HepG2 (cell line): ENCODE measurements at regions not wholly inside any gene's neighbourhood (a gene's known extent, or its start where the extent isn't known, plus 50 kb on each side); places are given as distances from the start of the nearest gene placed in this dataset.
A peak's percentile ranks its signal among the peaks of the same experiment; 100 is the strongest.

ENCODE experiments used
- ATAC-seq: fragments of 200-7000 bp; cut with Tn5 transposase; 3 replicates; pipeline ENCODE4 v1.9.1; 2020; ENCODE audit warnings: mild to moderate bottlenecking, moderate library complexity
- BruUV-seq: library from RNA; stranded (reverse); fragments of 400-500 nt; replicated peaks from 2 replicates; lab custom pipeline; 2021; lab: Mats Ljungman, UMichigan
- CTCF ChIA-PET: fragments of 300-600 bp; formaldehyde crosslinking; extraction: SDS; loops from one replicate; lab custom pipeline; 2021; ENCODE audit warnings: low total read pairs, inconsistent platforms, low intra/inter-chr PET ratio; lab: Yijun Ruan, JAX
- POLR2A ChIA-PET: fragments of 350-600 bp; sonication (Branson Sonifier 250); formaldehyde crosslinking; loops from one replicate; lab custom pipeline; 2020; ENCODE audit warnings: antibody characterized with exemption, inconsistent platforms; lab: Yijun Ruan, JAX
- DNase-seq: peaks from one replicate; pipeline ENCODE4 v3.0.0-alpha.2; 2015; ENCODE audit warnings: low spot score
- FAIRE-seq: peaks from 3 replicates; lab custom pipeline; 2011; peaks lifted over from hg19 to GRCh38; lab: Jason Lieb, UNC
- H2AFZ ChIP-seq: one replicate; pipeline ENCODE4 v1.6.1; 2011; ENCODE audit warnings: low read length, inconsistent platforms
- H3K27ac ChIP-seq: fragments of 300-600 bp; 3 replicates; pipeline ENCODE4 v1.8.0; 2011; ENCODE audit warnings: mixed run types, mild to moderate bottlenecking, mixed read lengths, low read length, inconsistent platforms; ENCODE audit not compliant: insufficient read depth; ENCODE audit errors: extremely low read length
- H3K27me3 ChIP-seq, 2 experiments: fragments of 200-600 bp in 1 of 2; 2 replicates in 1 of 2; 3 replicates in 1 of 2; pipeline versions ENCODE4 v1.6.0 to v1.8.0; 2011; ENCODE audit warnings: low read length in 2 of 2, mild to moderate bottlenecking in 2 of 2, moderate library complexity in 2 of 2, inconsistent platforms in 1 of 2; ENCODE audit not compliant: insufficient read depth in 2 of 2, control insufficient read depth in 1 of 2
- H3K36me3 ChIP-seq, 2 experiments: fragments of 200-600 bp in 1 of 2; replicated peaks in 1 of 2; 2 replicates in 1 of 2; 3 replicates in 1 of 2; pipeline versions ENCODE4 v1.5.1 to v1.8.0; 2011; ENCODE audit warnings: low read length in 2 of 2, inconsistent platforms in 1 of 2; ENCODE audit not compliant: insufficient read depth in 2 of 2, control insufficient read depth in 1 of 2
- H3K4me1 ChIP-seq: 2 replicates; pipeline ENCODE4 v1.5.1; 2012; ENCODE audit warnings: low read length, inconsistent platforms; ENCODE audit not compliant: insufficient read depth
- H3K4me2 ChIP-seq: 2 replicates; pipeline ENCODE4 v1.6.0; 2011; ENCODE audit warnings: low read depth, low read length, inconsistent platforms
- H3K4me3 ChIP-seq, 3 experiments: fragments of 200-600 bp in 1 of 3; sonication (generic), shearing (Covaris generic) in 1 of 3; replicated peaks in 1 of 3; 2 replicates each; pipeline ENCODE4 v1.5.1; 2011 to 2016; ENCODE audit warnings: low read length in 3 of 3, inconsistent platforms in 2 of 3, low read depth in 2 of 3, mild to moderate bottlenecking in 2 of 3, control low read depth in 1 of 3, mixed read lengths in 1 of 3; ENCODE audit not compliant: insufficient read depth in 1 of 3
- H3K79me2 ChIP-seq: one replicate; pipeline ENCODE4 v1.6.1; 2011; ENCODE audit warnings: low read length, inconsistent platforms; ENCODE audit not compliant: insufficient read depth
- H3K9ac ChIP-seq: 2 replicates; pipeline ENCODE4 v1.6.0; 2011; ENCODE audit warnings: mild to moderate bottlenecking, low read depth, low read length, inconsistent platforms; ENCODE audit not compliant: insufficient read depth
- H3K9me3 ChIP-seq: 2 replicates; pipeline ENCODE4 v1.5.1; 2012; ENCODE audit warnings: mild to moderate bottlenecking, low read length
- H4K20me1 ChIP-seq: 2 replicates; pipeline ENCODE4 v1.6.0; 2011; ENCODE audit warnings: inconsistent platforms, mild to moderate bottlenecking, low read length, moderate library complexity; ENCODE audit not compliant: insufficient read depth
- ARID4A ChIP-seq: sonication (generic); formaldehyde crosslinking; IDR thresholded peaks from 2 replicates; pipeline ENCODE4 v1.5.0; 2020; ENCODE audit warnings: mild to moderate bottlenecking, missing genetic modification reagents, borderline replicate concordance
- CEBPB ChIP-seq: IDR thresholded peaks from 2 replicates; pipeline ENCODE4 v1.6.1; 2011; ENCODE audit warnings: low read depth, low read length, improper control_type of control experiment, borderline replicate concordance
- HOXD1 ChIP-seq: sonication (generic); formaldehyde crosslinking; IDR thresholded peaks from 2 replicates; pipeline ENCODE4 v1.5.0; 2020; ENCODE audit warnings: missing genetic modification reagents
- JUNB ChIP-seq: sonication (generic); formaldehyde crosslinking; IDR thresholded peaks from 2 replicates; pipeline ENCODE4 v1.8.0; 2022; ENCODE audit warnings: missing genetic modification reagents, mild to moderate bottlenecking, borderline replicate concordance
- MAF1 ChIP-seq: sonication (generic); formaldehyde crosslinking; IDR thresholded peaks from 2 replicates; pipeline ENCODE4 v1.5.0; 2020; ENCODE audit warnings: missing genetic modification reagents, borderline replicate concordance
- MED8 ChIP-seq: sonication (generic); formaldehyde crosslinking; IDR thresholded peaks from 2 replicates; pipeline ENCODE4 v1.8.1; 2023; ENCODE audit warnings: mild to moderate bottlenecking, missing genetic modification reagents; ENCODE audit not compliant: insufficient replicate concordance
- THRA ChIP-seq: sonication (generic); formaldehyde crosslinking; IDR thresholded peaks from 2 replicates; pipeline ENCODE4 v1.4.0; 2020; ENCODE audit warnings: missing genetic modification reagents, borderline replicate concordance
- ZNF317 ChIP-seq: sonication (generic); formaldehyde crosslinking; IDR thresholded peaks from 2 replicates; pipeline ENCODE4 v1.5.0; 2020; ENCODE audit warnings: mild to moderate bottlenecking, missing genetic modification reagents
- ZNF33A ChIP-seq: sonication (generic); formaldehyde crosslinking; IDR thresholded peaks from 2 replicates; pipeline ENCODE4 v1.5.1; 2020; ENCODE audit warnings: missing genetic modification reagents, mild to moderate bottlenecking, moderate library complexity, borderline replicate concordance
- ZNF749 ChIP-seq: sonication (generic); formaldehyde crosslinking; IDR thresholded peaks from 2 replicates; pipeline ENCODE4 v1.8.0; 2022; ENCODE audit warnings: mild to moderate bottlenecking, missing genetic modification reagents, moderate library complexity, borderline replicate concordance
- WGBS: methylation state at CpG from one replicate; pipeline ENCODE4 v1.1.6; 2017; ENCODE audit warnings: low lambda C conversion rate; 5-methylcytosine and 5-hydroxymethylcytosine counted together
- in situ Hi-C: cut with HindIII; loops from 2 replicates; pipeline ENCODE4 v1.10.0; 2017; ENCODE audit warnings: low pct_unique_long_range_greater_than_20kb; ENCODE audit not compliant: extremely low pct_ligation_motif_present
- intact Hi-C: fragments of 100-400 bp; cut with micrococcal nuclease; formaldehyde crosslinking; loops from one replicate; pipeline ENCODE4 v1.10.0; 2022; ENCODE audit not compliant: unreplicated experiment

GRCh38 chr13:80529734-80530133 lies 188.8 kb upstream of the SPRY2 start (continued):
- TF ChIP-seq THRA (CRISPR knock-in tag) (no peak), ZNF749 (no peak), JUNB (CRISPR knock-in tag) (no peak), MAF1 (CRISPR knock-in tag) (no peak), ARID4A (CRISPR knock-in tag) (no peak), ZNF33A (no peak), HOXD1 (no peak), MED8 (CRISPR knock-in tag) (no peak)

GRCh38 chr13:80528733-80529132 lies 187.8 kb upstream of the SPRY2 start:
- Histone ChIP-seq H3K9me3 (peaks cover 61% of the 10 kb centered on the region), H3K4me1 (no peaks in the 10 kb centered on the region), H3K27ac (no peak overlapping the region), H2AFZ (no peak overlapping the region), H4K20me1 (no peaks in the 10 kb centered on the region), H3K4me3 (no peak overlapping the region), H3K9ac (no peak overlapping the region), H3K4me2 (no peak overlapping the region), H3K27me3 (no peaks in the 10 kb centered on the region), H3K79me2 (no peaks in the 10 kb centered on the region), H3K36me3 (no peaks in the 10 kb centered on the region)
- in situ Hi-C loops (no loop called here), intact Hi-C loops (no loop called here)
- BruUV-seq, result no TSS peak
- no peak for FAIRE-seq
- CTCF ChIA-PET, result no interaction called here
- TF ChIP-seq CEBPB (peak; percentile 10; the same call in 1 of the 2 replicates), ZNF317 (no peak)
- 5% methylated on average over 3 of the region's 3 CpGs for WGBS
- POLR2A ChIA-PET, result no interaction called here
- no peak for ATAC-seq
- no peak for DNase-seq
